GM21360 (cell line): ENCODE measurements at regions not wholly inside any gene's neighbourhood (a gene's known extent, or its start where the extent isn't known, plus 50 kb on each side); places are given as distances from the start of the nearest gene placed in this dataset.

ENCODE experiments used
- ATAC-seq: cut with Tn5 transposase; IDR thresholded peaks from one replicate; pipeline ENCODE4 v1.9.1; 2021; ENCODE audit warnings: mild to moderate bottlenecking, moderate library complexity; ENCODE audit not compliant: unreplicated experiment

GRCh38 chr12:131606218-131606901 is 104.5 kb upstream of the SFSWAP start:
- ATAC-seq = no peak

GRCh38 chr12:131607658-131608447 is 103.0 kb upstream of the SFSWAP start:
- peak; percentile 80 for ATAC-seq

DNA sequence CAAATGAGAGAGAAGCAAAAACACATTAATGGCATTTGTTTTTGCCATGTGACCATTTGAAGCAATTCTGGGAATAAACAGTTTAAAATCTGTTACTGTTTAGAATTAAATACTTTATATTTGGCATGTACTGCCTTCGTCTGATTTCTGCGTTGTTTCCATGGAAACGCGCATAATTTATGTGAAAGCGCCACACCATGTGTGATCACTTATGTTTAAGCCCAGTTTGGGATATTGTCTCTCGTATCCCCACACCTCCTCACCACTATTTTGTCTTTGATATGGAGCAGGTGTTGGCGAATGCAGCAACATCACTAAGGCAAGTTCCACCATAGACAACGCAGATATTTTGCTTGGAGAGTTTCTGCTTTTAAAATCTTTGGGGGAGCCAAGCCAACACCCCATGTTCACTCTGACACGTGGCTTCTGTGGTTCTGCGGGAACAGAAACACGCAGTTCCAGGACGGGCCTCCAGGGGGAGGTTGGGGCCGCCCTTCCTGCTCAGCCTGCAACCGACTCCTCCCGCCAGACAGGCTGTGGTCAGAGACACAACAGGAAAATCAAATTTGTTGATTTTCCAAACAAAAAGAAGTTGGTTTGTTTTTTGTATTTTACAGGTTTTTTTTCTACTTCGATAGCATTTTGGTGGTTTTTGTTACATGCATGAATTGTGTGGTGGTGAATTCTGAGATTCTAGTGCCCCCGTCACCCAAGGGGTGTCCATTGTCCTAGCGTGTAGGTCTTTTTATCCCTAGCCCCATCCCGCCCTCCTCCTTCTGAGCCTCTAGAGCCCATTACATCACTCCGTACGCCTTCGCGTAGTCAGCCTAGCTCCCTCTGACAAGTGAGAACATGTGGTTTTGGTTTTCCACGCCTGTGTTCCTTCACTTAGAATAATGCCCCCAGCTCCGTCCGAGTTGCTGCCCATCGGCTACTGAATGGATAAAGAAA is 101.9 kb upstream of the SFSWAP start:
- ATAC-seq = no peak

DNA sequence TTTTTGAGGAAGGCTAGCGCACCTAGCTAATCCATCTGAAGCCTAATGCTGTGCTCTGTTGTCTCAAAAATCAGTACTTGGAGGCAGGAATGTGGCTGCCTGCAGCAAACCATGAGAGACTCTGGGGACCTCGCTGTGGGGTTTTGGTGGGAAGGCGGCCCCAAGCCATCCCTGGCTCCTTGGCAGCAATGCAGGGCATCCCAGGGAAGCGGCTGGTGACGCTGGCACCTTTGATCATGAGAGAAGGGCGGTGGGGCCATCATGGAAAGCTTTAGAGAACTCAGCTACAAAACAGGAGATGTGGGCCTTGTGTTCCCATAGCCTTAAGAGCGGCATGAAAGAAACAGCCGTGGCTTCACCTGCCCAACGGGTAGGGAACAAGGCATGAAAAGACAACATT is 101.1 kb upstream of the SFSWAP start:
- ATAC-seq = no peak

GRCh38 chr12:131610181-131610580 is 100.7 kb upstream of the SFSWAP start:
- ATAC-seq = no peak

- ATAC-seq = no peak
These were observed 100.0 kb upstream of the SFSWAP start for GRCh38 chr12:131610891-131611290.

GRCh38 chr12:131611416-131612091 is 99.3 kb upstream of the SFSWAP start:
- ATAC-seq = no peak

DNA sequence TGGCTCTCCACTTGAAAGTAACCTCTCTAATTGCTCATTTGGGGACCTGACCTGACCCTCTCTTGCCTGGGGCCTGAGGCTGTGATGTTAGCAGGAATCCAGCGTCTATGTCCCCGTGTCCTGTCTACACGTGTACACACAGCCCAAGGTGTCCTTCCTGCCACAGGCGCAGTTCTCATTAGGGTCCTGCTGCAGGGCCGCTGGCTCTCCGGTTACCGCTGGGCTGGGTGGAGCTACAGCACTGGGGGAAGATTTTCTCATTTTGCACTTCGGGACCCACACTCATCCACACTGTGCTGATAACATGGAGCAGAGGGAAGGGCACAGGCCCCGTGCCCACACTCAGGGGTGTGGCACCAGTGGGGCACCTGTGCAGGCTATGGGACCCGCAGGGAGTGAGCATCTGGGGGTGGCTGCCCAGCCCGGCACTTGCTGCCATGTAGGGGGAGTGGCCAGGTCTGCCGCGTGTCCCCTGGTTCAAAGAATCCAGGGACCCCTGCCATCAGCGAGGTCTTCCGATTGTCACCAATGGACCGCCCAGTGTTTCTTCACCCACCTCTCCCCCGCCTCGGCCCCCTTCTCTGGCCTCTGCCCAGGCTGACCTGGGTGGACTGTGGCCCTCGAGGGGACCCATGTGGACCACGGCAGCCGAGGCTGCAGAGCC is 98.7 kb upstream of the SFSWAP start:
- ATAC-seq = no peak

DNA sequence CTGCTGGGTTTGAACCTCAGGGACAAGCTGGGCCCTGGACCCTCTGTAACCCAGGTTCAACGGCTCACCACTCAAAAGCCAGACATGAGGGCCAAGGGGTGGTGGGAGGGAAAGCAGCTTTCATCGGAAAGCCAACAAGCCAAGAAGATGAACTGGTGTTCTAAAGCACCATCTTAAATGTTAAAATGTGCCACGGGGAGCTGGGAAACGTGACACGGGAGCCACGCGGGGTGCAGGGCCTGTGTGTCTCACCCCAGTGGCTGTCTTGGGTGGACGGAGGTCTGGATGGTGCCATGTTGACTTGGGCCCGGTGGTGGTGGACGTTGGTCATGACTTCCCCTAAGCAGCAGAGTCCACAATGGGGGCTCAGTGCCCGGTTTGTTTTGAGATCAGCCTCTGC is 97.7 kb upstream of the SFSWAP start:
- ATAC-seq = no peak

DNA sequence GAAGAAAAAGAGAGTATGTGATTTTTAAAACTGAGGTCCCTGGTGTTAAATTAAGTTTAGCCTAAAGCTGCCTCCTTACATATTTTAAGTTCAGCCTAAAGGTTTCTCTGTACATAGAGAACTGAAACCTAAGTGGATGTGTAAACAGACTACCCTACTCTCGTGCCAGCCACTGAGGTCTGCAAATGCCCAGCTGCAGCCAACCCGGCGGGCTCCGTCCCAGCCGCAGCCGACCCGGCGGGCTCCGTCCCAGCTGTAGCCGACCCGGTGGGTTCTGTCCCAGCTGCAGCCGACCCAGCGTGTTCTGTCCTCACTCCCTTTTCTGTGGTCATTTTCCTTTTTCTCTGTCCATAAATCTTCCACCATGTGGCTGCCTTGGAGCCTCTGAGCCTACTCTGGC is 97.2 kb upstream of the SFSWAP start:
- ATAC-seq = no peak

DNA sequence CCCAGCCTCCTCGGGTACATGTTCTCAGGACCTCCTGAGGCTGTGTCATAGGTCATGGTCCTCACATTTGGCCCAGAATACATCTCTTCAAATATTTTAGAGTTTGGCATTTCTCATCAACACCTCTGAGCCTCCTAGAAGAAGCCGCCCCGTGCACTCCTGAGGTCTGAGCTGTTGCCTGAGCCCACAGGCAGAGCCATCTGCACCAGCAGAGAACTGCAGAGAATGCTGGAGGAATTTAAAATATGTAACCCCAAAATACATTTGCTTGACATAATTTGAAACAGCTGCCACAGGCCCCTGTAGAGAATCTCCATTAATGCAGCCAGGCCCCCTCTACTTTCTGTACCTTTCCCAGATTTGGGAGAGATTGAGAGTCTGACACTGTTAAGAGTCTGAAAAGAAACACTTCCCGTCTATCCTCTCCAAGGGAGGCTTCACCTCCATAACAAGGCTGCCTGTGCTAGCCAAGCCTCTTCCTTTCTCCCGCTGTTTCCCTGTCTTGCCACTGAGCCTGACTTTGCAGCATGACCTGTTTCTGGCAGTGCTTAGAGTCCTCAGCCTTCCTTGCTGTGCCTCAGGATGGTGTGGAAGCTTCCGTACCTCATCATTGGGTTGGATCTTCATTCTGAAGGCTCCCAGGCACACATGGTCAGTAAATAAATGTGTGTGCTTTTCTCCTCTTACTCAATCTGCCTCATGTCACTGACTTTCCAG is 95.4 kb upstream of the SFSWAP start:
- no peak for ATAC-seq

DNA sequence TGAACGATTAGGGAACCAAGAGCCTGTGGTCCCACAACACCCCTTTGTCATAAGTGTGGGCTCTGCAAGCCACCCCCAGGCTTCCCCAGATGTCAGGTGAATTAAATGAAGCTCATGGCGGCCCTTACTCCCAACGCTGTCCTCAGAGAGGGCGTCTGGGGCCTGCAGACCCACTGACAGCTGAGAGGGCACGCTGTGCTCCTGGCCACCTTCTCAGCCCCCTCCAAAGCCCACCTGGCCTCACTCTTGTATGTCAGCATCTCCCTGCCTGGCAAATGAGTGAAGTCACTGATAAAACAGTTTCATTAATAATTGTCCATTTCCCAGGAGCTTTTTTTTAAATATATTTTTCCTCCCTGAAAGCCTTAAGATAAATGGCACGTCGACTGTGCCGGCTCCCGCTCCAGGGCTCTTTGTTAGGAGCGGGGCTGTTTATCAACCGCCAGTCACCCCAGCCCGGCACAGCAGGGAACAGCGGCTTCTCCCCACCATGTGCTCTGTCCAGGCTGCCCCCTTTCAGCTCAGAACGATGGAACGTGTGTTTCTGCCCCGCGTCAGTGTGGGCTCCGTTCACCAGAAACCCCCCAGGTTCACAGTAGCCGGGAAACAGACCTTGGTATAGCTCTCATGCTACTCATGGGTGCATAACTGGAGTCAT is 94.7 kb upstream of the SFSWAP start:
- ATAC-seq = no peak

GRCh38 chr12:131616738-131617137 is 94.2 kb upstream of the SFSWAP start:
- no peak for ATAC-seq

GRCh38 chr12:131617179-131617578 is 93.7 kb upstream of the SFSWAP start:
- ATAC-seq = no peak

DNA sequence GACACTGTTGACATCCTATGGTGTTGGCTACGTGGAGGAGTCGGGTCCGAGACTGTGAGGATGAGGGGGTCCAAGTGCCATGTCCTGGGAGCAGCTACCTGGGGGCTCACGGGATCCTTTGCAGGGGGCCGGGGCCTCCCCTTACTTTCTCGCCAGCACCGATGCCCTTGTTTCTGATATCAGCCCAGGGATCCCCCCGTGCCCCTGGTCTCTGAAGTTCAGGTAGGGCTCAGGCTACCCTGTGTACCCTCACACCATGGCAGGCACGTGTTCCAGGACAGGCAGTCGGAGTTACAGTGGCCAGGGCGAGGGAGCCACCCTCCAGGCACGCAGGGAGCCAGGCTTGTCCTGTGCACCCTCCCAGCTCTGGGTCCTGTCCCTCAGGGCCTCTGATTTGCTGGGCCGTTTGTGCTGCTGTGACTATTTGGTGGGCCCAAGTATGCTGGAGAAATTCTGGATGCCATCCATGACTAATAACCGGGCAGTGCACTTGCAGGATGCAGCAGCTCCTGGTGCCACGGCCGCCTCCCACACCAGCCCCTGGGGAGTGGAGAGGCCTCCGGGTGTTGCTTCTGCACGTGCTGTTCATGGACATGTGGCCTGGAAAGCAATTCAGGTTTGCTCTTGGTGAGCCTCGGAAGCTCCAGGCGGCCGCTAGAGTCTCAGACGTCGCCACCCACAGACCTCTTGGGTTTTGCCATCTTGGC is 93.1 kb upstream of the SFSWAP start:
- no peak for ATAC-seq

DNA sequence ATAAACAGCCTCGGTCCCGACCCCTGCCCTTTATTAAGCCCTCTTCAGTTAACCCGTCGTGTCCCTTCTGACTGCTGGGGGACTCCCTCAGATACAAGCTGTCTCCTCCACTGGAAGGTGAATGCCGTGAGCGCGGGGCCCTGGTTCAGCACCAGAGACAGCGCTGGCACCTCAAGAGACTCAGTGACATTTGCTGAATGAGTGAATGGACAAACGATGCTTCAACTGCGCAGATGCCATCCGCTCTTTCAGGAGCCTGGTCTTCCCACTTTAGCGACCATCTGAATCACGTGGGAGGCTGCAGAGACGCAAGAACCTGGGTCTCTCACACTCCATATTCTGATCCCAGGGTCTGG is 92.6 kb upstream of the SFSWAP start:
- ATAC-seq = no peak

- ATAC-seq = no peak
These were observed 92.2 kb upstream of the SFSWAP start for GRCh38 chr12:131618701-131619100.

DNA sequence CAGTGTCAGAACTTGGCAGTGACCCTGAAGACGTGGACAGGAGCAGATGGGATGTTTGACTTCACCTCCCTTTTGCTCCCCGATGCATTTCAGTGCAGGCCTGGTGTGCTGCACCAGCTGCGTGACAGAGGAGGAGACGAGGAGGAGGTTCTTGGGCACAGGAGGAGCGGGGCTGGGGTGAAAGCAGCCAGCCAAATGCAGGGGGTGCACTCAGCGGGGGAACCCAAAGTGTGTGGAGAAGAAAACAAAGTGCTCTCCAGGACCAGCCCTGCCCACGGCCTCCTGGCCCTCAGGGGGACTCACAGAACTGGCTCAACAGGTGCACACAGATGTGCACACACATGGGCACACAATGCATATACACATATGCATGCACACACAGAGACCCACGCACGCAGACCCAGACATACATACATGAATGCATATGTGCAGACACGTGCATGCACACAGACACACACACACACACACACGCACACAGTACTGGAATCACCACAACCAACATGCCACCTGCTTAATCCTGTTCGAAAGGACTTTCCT is 91.7 kb upstream of the SFSWAP start:
- no peak for ATAC-seq
